Heart left ventricle (tissue), 13 donors: ENCODE measurements at regions not wholly inside any gene's neighbourhood (a gene's known extent, or its start where the extent isn't known, plus 50 kb on each side); places are given as distances from the start of the nearest gene placed in this dataset.

Experiments used
- CTCF ChIP-seq, 12 donors: fragments of 200-600 bp; sonication (generic) in 4 of 12; IDR thresholded peaks; one replicate each; pipeline versions ENCODE4 v1.5.0 to v1.8.0; 2018 to 2022; ENCODE audit warnings: antibody characterized with exemption in 12 of 12, mild to moderate bottlenecking in 5 of 12
- POLR2A ChIP-seq, 2 donors: fragments of 450-650 bp; IDR thresholded peaks; one replicate each; pipeline ENCODE4 v1.6.1; 2017; ENCODE audit warnings: antibody characterized with exemption in 2 of 2, mild to moderate bottlenecking in 2 of 2, moderate library complexity in 2 of 2
- donor health status: ischemic (EF 13 %, LVEDD 7.1; RV severe dilation, severe dysfunction).
- donor health status: DM: no; HTN: yes; CAD: no.
- donor health status: DM: no; HTN: no; CAD: no.
- donor health status: ischemic (EF 25% LVEDD 6.9; RV normal size, moderate dysfunction).
- donor health status: ischemic (EF 25% LVEDD 5.7; RV mildly dilated, moderate dysfunction).
- donor health status: ischemic (EF 35%, LVEDD 5.7; RV mildly dilated, moderate dysfunction).
- donor health status: nonischemic (EF 11% LVEDD 7.7; RV severe dilation, severe dysfunction).
- donor health status: DM: yes; HTN: yes; CAD: no.
- donor health status: PGD.
- donor health status: ischemic (EF 29% LVEDD 5.4; RV normal size, mild dysfunction).
- donor health status: nonischemic (EF 23%, LVEDD 6.1; RV moderate dilation, normal function).

GRCh38 chr2:55775828-55776227 is 82.2 kb upstream of the PNPT1 start:
- TF ChIP-seq CTCF (IDR thresholded peaks at IDR 0.05) (no peak), POLR2A (IDR thresholded peaks at IDR 0.05) (no peak)
